ENCODE measurements at regions not wholly inside any gene's neighbourhood (a gene's known extent, or its start where the extent isn't known, plus 50 kb on each side); places are given as distances from the start of the nearest gene placed in this dataset.

- H3K27me3 ChIP-seq (ENCODE audit: insufficient read depth, low read length) = no peaks in the 10 kb centered on the region
- H3K4me1 ChIP-seq (ENCODE audit: insufficient read depth, low read length) = no peaks in the 10 kb centered on the region
- no peak overlapping the region for H3K4me3 ChIP-seq (ENCODE audit: low read length)
- no peaks in the 10 kb centered on the region for H3K36me3 ChIP-seq (ENCODE audit: insufficient read depth, low read length)
- H2AFZ ChIP-seq (ENCODE audit: low read depth, low read length) = no peak overlapping the region
- peaks cover 2% of the 10 kb centered on the region for H3K9me3 ChIP-seq (ENCODE audit: low read length)
These were observed 182.1 kb downstream of the TLE1 start for GRCh38 chr9:81506941-81507864.

- Histone ChIP-seq H3K4me1 (ENCODE audit: insufficient read depth, low read length) (no peaks in the 10 kb centered on the region), H3K36me3 (ENCODE audit: insufficient read depth, low read length) (no peaks in the 10 kb centered on the region), H2AFZ (ENCODE audit: low read depth, low read length) (no peak overlapping the region), H3K4me3 (ENCODE audit: low read length) (no peak overlapping the region), H3K9me3 (ENCODE audit: low read length) (no peaks in the 10 kb centered on the region), H3K27me3 (ENCODE audit: insufficient read depth, low read length) (no peaks in the 10 kb centered on the region)
These were observed 189.8 kb downstream of the TLE1 start for GRCh38 chr9:81499594-81499993.

GRCh38 chr9:81499021-81499454 is 190.3 kb downstream of the TLE1 start:
- Histone ChIP-seq H3K4me1 (ENCODE audit: insufficient read depth, low read length) (no peaks in the 10 kb centered on the region), H3K4me3 (ENCODE audit: low read length) (no peak overlapping the region), H2AFZ (ENCODE audit: low read depth, low read length) (no peak overlapping the region), H3K36me3 (ENCODE audit: insufficient read depth, low read length) (no peaks in the 10 kb centered on the region), H3K9me3 (ENCODE audit: low read length) (no peaks in the 10 kb centered on the region), H3K27me3 (ENCODE audit: insufficient read depth, low read length) (no peaks in the 10 kb centered on the region)

GRCh38 chr9:81498576-81498975 is 190.8 kb downstream of the TLE1 start:
- H3K4me3 ChIP-seq (ENCODE audit: low read length) = no peak overlapping the region
- H3K27me3 ChIP-seq (ENCODE audit: insufficient read depth, low read length) = no peaks in the 10 kb centered on the region
- no peaks in the 10 kb centered on the region for H3K36me3 ChIP-seq (ENCODE audit: insufficient read depth, low read length)
- H2AFZ ChIP-seq (ENCODE audit: low read depth, low read length) = no peak overlapping the region
- no peaks in the 10 kb centered on the region for H3K9me3 ChIP-seq (ENCODE audit: low read length)
- H3K4me1 ChIP-seq (ENCODE audit: insufficient read depth, low read length) = no peaks in the 10 kb centered on the region

GRCh38 chr9:81497091-81497490 is 192.3 kb downstream of the TLE1 start:
- Histone ChIP-seq H3K4me3 (ENCODE audit: low read length) (no peak overlapping the region), H3K27me3 (ENCODE audit: insufficient read depth, low read length) (no peaks in the 10 kb centered on the region), H3K4me1 (ENCODE audit: insufficient read depth, low read length) (no peaks in the 10 kb centered on the region), H3K36me3 (ENCODE audit: insufficient read depth, low read length) (no peaks in the 10 kb centered on the region), H2AFZ (ENCODE audit: low read depth, low read length) (no peak overlapping the region), H3K9me3 (ENCODE audit: low read length) (no peaks in the 10 kb centered on the region)

- Histone ChIP-seq H3K4me1 (ENCODE audit: insufficient read depth, low read length) (no peaks in the 10 kb centered on the region), H2AFZ (ENCODE audit: low read depth, low read length) (no peak overlapping the region), H3K27me3 (ENCODE audit: insufficient read depth, low read length) (no peaks in the 10 kb centered on the region), H3K36me3 (ENCODE audit: insufficient read depth, low read length) (no peaks in the 10 kb centered on the region), H3K4me3 (ENCODE audit: low read length) (no peak overlapping the region), H3K9me3 (ENCODE audit: low read length) (no peaks in the 10 kb centered on the region)
These were observed 196.5 kb downstream of the TLE1 start for GRCh38 chr9:81492710-81493447.

- no peaks in the 10 kb centered on the region for H3K27me3 ChIP-seq (ENCODE audit: insufficient read depth, low read length)
- H3K9me3 ChIP-seq (ENCODE audit: low read length) = no peaks in the 10 kb centered on the region
- no peak overlapping the region for H3K4me3 ChIP-seq (ENCODE audit: low read length)
- H3K36me3 ChIP-seq (ENCODE audit: insufficient read depth, low read length) = no peaks in the 10 kb centered on the region
- H3K4me1 ChIP-seq (ENCODE audit: insufficient read depth, low read length) = no peaks in the 10 kb centered on the region
- H2AFZ ChIP-seq (ENCODE audit: low read depth, low read length) = no peak overlapping the region
These were observed 198.6 kb downstream of the TLE1 start for GRCh38 chr9:81490605-81491331.

GRCh38 chr9:81489046-81489445 is 200.3 kb downstream of the TLE1 start:
- Histone ChIP-seq H2AFZ (ENCODE audit: low read depth, low read length) (no peak overlapping the region), H3K4me3 (ENCODE audit: low read length) (no peak overlapping the region), H3K4me1 (ENCODE audit: insufficient read depth, low read length) (no peaks in the 10 kb centered on the region), H3K36me3 (ENCODE audit: insufficient read depth, low read length) (no peaks in the 10 kb centered on the region), H3K27me3 (ENCODE audit: insufficient read depth, low read length) (no peaks in the 10 kb centered on the region), H3K9me3 (ENCODE audit: low read length) (no peaks in the 10 kb centered on the region)

- no peaks in the 10 kb centered on the region for H3K9me3 ChIP-seq (ENCODE audit: low read length)
- H3K27me3 ChIP-seq (ENCODE audit: insufficient read depth, low read length) = no peaks in the 10 kb centered on the region
- no peaks in the 10 kb centered on the region for H3K36me3 ChIP-seq (ENCODE audit: insufficient read depth, low read length)
- no peaks in the 10 kb centered on the region for H3K4me1 ChIP-seq (ENCODE audit: insufficient read depth, low read length)
- no peak overlapping the region for H2AFZ ChIP-seq (ENCODE audit: low read depth, low read length)
- H3K4me3 ChIP-seq (ENCODE audit: low read length) = no peak overlapping the region
These were observed 208.3 kb downstream of the TLE1 start for GRCh38 chr9:81480828-81481604.

GRCh38 chr9:81479573-81479972 is 209.8 kb downstream of the TLE1 start:
- Histone ChIP-seq H3K4me1 (ENCODE audit: insufficient read depth, low read length) (no peaks in the 10 kb centered on the region), H3K36me3 (ENCODE audit: insufficient read depth, low read length) (no peaks in the 10 kb centered on the region), H3K9me3 (ENCODE audit: low read length) (no peaks in the 10 kb centered on the region), H3K4me3 (ENCODE audit: low read length) (no peak overlapping the region), H2AFZ (ENCODE audit: low read depth, low read length) (no peak overlapping the region), H3K27me3 (ENCODE audit: insufficient read depth, low read length) (no peaks in the 10 kb centered on the region)

GRCh38 chr9:81477669-81478068 is 211.7 kb downstream of the TLE1 start:
- no peaks in the 10 kb centered on the region for H3K9me3 ChIP-seq (ENCODE audit: low read length)
- H2AFZ ChIP-seq (ENCODE audit: low read depth, low read length) = no peak overlapping the region
- H3K27me3 ChIP-seq (ENCODE audit: insufficient read depth, low read length) = no peaks in the 10 kb centered on the region
- no peaks in the 10 kb centered on the region for H3K4me1 ChIP-seq (ENCODE audit: insufficient read depth, low read length)
- H3K36me3 ChIP-seq (ENCODE audit: insufficient read depth, low read length) = no peaks in the 10 kb centered on the region
- no peak overlapping the region for H3K4me3 ChIP-seq (ENCODE audit: low read length)

GRCh38 chr9:81476813-81477490 is 212.4 kb downstream of the TLE1 start:
- Histone ChIP-seq H3K4me3 (ENCODE audit: low read length) (no peak overlapping the region), H3K9me3 (ENCODE audit: low read length) (no peaks in the 10 kb centered on the region), H2AFZ (ENCODE audit: low read depth, low read length) (no peak overlapping the region), H3K4me1 (ENCODE audit: insufficient read depth, low read length) (no peaks in the 10 kb centered on the region), H3K27me3 (ENCODE audit: insufficient read depth, low read length) (no peaks in the 10 kb centered on the region), H3K36me3 (ENCODE audit: insufficient read depth, low read length) (no peaks in the 10 kb centered on the region)

Data from neuron (in vitro differentiated cells).